ENCODE measurements at regions not wholly inside any gene's neighbourhood (a gene's known extent, or its start where the extent isn't known, plus 50 kb on each side); places are given as distances from the start of the nearest gene placed in this dataset.

DNA sequence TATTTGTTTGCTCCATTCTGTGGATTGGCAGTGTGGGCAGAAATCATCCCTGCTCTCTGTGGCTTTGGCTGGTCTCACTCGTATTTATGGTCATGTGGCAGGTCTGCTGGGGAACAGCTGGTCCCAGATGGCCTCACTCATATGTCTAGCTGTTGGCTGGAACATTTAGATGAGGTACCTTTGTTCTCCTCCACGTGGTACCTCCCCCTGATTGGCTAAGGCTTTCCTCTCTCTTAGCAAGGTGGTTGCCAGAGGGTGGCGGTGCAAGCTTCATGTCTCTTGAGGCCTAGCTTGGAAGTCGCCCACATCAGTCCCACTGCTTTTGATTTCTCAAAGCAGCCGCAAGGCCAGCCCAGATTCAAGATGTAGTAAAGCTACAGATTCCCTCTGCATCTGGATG is 348.5 kb upstream of the BTBD3 start:
- no peak for DNase-seq (ENCODE audit: low read depth, low spot score)

DNA sequence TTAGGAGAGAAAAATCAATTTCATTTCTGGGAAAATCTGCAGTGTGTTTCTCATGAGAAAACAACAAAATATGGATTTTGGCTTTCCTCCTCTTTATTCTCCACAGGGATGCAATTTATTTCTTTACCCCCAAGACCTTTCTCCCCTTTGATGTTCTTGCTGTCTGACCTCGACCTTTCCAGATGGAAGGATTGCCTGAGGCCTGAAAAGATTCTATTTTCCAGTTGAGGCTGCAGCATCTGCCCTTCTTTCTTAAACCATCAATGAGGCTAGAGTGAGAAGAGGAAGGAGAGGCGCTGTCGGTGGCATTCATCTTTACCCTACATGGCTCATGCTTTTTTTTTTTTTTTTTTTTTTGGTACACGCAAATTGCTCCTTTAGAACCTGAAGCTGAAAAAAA is 344.2 kb upstream of the BTBD3 start:
- no peak for DNase-seq (ENCODE audit: low read depth, low spot score)

DNA sequence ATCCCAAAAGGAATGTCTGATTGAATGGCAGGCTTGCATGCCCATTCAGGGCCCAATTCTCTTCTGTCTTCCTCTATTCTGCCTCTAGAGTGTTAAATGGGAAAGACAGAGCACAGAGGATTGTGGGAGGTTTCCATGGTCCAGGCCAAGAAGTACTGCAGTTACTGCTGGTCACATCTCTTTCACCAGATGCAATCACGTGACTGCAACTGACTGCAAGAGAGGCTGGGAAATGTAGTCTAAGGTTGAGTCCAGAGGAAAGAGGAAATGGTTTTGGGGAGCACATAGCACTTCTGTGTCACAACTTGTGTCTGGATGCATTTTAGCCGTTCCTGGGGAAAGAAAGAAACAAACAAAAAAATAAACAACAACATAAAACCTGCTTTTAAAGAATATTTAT is 336.4 kb upstream of the BTBD3 start:
- DNase-seq (ENCODE audit: low read depth, low spot score) = no peak

DNA sequence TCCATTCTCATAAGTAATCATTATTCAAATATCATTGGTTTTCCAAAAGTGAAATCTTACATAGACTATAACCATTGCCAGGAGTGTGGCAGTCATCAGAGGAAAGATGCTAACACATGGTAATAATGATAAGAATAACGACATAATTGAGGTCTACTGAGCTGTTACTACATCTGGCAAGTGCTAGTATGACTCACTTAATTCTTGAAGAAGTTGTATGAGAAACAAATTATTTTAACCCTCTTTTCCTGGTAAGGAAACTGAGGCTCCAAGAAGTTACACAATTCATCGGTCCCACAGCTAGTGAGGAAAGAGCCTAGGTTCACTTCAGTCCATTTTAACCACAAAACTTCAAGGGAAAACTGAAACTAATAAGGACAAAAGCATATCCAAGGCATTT is 335.6 kb upstream of the BTBD3 start:
- peak; percentile 5 for DNase-seq (ENCODE audit: low read depth, low spot score)

DNA sequence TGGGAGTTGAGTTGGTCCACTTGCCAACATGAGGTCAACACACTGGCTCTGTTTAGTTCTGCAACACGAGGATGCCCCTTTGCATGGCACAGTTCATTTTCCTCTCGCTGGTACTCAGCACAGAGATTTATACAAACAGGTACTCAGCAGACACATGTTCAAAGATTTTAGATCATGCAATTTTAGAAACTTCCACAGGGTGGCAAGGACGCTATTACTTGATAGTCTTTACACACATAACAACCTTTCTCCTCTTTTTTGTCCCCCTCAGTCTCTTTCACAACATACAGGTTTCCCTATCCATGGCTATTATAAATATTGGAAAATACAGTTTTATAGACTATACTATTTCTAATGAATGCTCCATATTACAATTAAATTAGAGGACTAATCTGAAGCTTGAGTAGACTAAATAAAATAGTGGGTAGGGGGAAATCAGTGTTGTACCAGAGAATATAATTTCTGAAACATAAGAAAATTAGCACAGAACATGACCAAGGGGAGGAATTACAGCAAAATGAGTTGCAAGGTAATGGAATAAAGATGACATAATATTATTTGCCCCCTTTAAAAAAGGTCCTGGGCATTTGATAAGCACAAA is 331.8 kb upstream of the BTBD3 start:
- DNase-seq (ENCODE audit: low read depth, low spot score) = peak; percentile 50

- DNase-seq (ENCODE audit: low read depth, low spot score) = no peak
Observed at GRCh38 chr20:11588875-11589274, 328.8 kb upstream of the BTBD3 start.

DNA sequence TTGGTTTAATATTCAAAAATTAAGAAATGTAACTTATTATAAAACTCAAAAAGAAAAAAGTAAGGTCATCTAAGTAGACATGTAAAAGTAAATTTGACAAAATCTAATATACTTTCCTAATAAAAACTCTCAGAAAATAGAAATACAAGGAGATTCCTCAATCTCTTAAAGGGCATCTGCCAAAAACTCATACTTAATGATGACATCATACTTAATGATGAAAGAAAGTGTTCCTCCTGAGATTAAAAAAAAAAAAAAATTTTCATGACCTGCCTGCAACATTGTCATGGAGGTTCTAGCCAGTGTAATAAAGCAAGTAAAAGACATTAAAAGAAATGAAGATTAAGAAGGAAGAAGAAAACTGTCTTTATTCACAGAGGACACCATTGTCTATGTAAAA is 325.7 kb upstream of the BTBD3 start:
- DNase-seq (ENCODE audit: low read depth, low spot score) = no peak

DNA sequence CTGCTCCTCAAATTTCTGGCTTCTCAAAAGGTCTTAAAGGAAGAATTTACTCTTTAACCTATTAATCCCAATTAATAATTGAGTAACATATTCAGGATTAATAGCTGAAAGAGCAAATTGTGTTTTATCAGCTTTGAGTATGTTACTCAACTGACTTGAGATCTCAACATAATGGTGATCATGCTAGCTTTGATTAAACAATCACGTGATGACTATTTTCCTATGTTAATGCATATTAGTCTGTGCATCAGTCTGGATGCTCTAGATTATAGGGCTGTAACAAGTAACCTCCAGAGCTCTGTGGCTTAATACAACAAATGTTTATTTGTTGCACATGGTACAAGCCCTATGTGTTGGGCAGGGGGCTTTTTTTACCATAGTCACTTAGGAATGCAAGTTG is 313.4 kb upstream of the BTBD3 start:
- DNase-seq (ENCODE audit: low read depth, low spot score) = no peak

DNA sequence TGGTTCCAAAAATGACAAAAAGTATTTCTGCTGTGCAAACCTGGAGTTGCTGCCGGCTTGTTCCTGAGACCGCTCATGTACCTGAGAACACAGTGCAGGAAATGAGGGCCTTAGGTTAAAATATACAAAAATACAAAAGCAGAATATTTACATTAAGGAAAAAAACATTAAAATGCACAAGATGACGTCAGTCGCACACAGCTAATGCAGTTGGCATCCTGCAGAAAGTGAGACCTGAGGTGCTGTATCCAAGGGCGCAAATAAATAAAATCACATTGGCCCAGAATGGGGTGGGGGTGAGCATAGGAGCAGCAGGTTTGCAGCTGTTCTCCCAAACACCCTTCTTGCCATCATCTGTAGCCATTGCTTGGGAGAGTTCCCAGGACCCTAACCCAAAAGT is 310.6 kb upstream of the BTBD3 start:
- no peak for DNase-seq (ENCODE audit: low read depth, low spot score)

DNA sequence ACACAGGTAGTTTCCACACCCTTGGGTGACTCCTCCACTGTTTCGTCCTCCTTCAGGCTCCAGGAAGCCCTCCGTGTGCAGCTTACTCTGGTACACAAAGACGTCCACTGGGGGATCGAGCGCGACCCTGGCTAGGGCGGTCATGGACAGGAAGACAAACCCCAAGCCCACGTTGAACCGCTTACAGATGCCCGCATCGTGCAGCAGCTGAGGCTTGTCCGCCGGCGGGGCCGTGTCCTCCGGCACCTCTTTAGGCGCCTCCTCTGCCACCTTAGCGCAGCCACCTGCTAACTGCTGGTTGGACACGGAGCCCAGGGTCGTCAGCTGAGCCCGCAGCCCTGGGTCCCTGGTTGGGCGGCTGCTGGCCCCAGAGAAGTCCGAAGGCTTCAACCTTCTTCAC is 309.0 kb upstream of the BTBD3 start:
- no peak for DNase-seq (ENCODE audit: low read depth, low spot score)

GRCh38 chr20:11624704-11625103 is 293.0 kb upstream of the BTBD3 start:
- no peak for DNase-seq (ENCODE audit: low read depth, low spot score)

GRCh38 chr20:11626551-11626950 is 291.1 kb upstream of the BTBD3 start:
- DNase-seq (ENCODE audit: low read depth, low spot score) = no peak

DNA sequence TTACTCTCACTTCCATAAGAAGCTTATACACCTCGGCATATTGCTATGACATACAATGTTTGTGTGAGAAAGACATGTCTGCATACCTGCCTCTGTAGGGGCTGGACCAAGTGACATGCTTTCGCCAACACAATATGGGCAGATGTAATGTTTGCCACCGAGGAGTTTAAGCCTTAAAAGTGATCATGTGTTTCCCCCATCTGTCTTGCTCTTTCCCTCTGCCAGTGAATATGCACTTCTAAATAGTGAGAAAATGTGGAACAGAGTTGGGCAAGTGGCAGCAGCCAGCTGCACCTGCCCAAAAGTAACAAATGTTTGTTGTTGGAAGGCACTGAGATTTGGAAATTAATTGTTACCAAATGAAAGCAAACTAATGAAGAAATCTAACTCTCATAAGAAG is 274.8 kb upstream of the BTBD3 start:
- no peak for DNase-seq (ENCODE audit: low read depth, low spot score)

DNA sequence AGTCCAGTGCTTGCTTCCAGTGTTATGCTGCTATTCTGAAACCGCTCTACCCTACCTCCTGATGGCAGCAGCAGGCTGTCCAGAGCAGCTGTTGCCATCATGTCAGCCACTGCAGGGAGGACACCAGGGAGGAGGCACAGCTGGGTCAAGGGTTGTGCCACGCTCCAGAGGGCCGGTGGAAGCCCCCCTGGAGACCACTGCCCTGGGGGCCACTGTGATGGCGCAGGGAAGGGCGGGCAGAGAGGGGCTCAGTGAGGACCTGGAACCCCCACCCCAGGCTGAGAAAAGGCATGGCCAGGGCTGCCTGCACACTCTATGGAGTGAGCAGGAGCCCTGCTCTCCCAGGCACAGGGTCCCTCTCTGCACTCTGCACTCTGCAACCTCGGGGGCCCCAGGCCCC is 271.3 kb upstream of the BTBD3 start:
- DNase-seq (ENCODE audit: low read depth, low spot score) = no peak

- no peak for DNase-seq (ENCODE audit: low read depth, low spot score)
Observed at GRCh38 chr20:11650566-11650965, 267.1 kb upstream of the BTBD3 start.

GRCh38 chr20:11651138-11651537 is 266.6 kb upstream of the BTBD3 start:
- DNase-seq (ENCODE audit: low read depth, low spot score) = no peak

GRCh38 chr20:11651647-11652046 is 266.0 kb upstream of the BTBD3 start:
- no peak for DNase-seq (ENCODE audit: low read depth, low spot score)

DNA sequence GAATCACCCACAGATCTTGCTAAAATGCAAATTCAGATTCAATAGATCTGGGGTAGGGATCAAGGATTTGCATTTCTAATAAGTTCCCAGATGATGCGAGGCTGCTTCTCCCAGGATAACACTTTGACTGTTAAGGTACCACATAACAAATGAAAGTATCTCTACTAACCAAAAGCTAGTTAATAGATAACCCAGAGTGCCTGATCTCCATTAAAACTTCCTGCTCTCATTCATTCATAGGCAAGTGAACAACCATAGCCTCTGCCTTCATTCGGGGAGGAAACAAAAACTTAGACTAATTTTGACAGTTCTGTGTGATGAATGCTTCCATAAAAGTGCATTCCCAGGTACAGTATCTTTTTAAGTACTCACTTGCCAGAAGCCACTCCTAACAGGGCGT is 265.6 kb upstream of the BTBD3 start:
- no peak for DNase-seq (ENCODE audit: low read depth, low spot score)

GRCh38 chr20:11654766-11655165 is 262.9 kb upstream of the BTBD3 start:
- no peak for DNase-seq (ENCODE audit: low read depth, low spot score)

DNA sequence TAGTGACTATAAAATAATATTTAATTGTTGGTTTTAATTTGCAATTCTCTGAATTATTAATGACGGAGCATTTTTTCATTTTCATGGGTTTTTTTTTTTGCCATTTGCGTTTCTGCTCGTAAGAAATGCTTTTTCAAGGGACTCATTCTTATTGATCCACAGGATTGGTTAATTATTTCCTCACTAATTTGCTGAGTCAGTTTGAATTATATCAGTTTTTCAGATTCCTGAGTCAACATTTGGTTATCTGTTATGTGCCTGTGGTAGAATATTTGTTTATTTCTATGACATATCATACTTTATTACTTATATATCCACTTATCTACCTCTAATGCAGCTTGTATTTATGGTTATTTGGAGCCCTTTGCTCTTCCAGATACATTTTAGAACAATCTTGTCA is 257.0 kb upstream of the BTBD3 start:
- DNase-seq (ENCODE audit: low read depth, low spot score) = no peak

DNA sequence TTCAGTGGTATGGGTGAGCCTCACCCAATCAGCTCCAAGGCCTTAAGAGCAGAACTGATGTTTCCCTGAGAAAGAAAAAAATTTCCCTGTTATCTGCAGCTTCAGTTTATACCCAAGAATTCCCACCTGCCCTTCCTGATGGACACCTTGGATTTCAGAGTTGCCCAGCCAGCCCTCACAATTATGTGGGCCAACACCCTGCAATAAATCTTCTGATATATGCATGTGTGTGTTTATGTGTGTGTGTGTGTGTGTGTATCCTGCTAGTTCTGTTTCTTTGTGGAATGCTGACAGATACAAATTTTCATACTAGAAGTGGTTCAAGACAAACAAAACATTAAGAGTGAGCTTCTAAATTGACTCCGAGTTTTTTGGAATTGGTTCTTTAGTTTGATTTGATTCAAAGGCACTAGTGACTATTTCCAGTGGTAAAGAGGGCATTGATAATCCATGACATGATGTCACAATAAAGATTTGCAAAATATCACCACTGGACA is 246.6 kb upstream of the BTBD3 start:
- DNase-seq (ENCODE audit: low read depth, low spot score) = no peak

- DNase-seq (ENCODE audit: low read depth, low spot score) = no peak
Observed at GRCh38 chr20:11672959-11673358, 244.7 kb upstream of the BTBD3 start.

DNA sequence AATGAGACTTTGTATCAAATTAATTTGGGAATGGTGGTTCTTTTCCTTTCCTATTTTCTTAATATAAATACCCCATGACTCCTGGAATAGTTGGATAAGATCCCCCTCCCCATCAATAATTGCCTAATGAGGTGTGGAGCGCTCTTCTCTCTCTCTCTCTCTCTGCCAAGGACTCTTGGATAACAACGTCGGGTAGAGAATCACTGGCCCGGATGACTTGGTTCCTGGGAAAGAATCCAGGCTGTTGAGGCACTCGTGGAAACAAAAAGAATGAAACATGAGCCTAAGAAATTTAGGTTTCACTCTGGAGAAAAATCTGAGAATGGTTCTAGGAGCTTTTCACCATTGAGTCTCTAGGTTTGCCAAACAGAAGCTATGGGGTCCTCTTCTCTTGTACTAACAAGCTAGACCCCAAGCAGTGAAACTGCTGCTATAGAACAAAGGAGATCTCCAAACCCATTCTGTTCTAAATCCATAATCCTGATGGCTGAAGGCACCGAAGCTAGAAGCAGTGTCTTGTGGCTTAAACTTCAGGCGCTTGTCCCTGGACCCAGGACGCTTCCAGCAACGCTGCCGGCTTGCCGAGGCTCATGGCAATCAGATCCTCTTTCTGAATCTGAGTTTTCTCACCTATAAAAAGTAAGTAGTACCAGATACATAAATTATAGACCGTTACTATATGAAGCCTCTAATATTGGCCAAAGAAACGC is 241.6 kb upstream of the BTBD3 start:
- peak; percentile 76 for DNase-seq (ENCODE audit: low read depth, low spot score)

Measured in astrocyte of the hippocampus (primary cell).